Cerebellar nuclear complex (tissue), 1 donor: ENCODE measurements at regions not wholly inside any gene's neighbourhood (a gene's known extent, or its start where the extent isn't known, plus 50 kb on each side); places are given as distances from the start of the nearest gene placed in this dataset.
"Not testable (repeated sequence)": the region's sequence is repeated elsewhere in the genome, so short reads cannot be mapped to it uniquely, and the experiment has no call there.

Source experiments
- DNase-seq, 2 experiments: peaks; one replicate each; lab custom pipeline; 2025; lab: John Stamatoyannopoulos, UW

GRCh38 chr1:233790121-233790520 is 114.4 kb upstream of the SLC35F3 start:
- no peak for DNase-seq

GRCh38 chr1:233790662-233791371 is 113.7 kb upstream of the SLC35F3 start:
- DNase-seq: peak; percentile 67 to 89

GRCh38 chr1:233791372-233791703 is 113.1 kb upstream of the SLC35F3 start:
- DNase-seq: no peak

- no peak for DNase-seq
These were observed 112.8 kb upstream of the SLC35F3 start for GRCh38 chr1:233791721-233792120.

- DNase-seq: no peak
These were observed 109.6 kb upstream of the SLC35F3 start for GRCh38 chr1:233794863-233795262.

- DNase-seq: no peak
These were observed 108.2 kb upstream of the SLC35F3 start for GRCh38 chr1:233796146-233796783.

GRCh38 chr1:233802611-233803010 is 101.9 kb upstream of the SLC35F3 start:
- DNase-seq: no peak

GRCh38 chr1:233805786-233806185 is 98.7 kb upstream of the SLC35F3 start:
- no peak for DNase-seq

- no peak for DNase-seq
These were observed 89.1 kb upstream of the SLC35F3 start for GRCh38 chr1:233815357-233815756.

GRCh38 chr1:233815865-233816264 is 88.6 kb upstream of the SLC35F3 start:
- DNase-seq: no peak

- DNase-seq: no peak
These were observed 88.1 kb upstream of the SLC35F3 start for GRCh38 chr1:233816348-233816747.

GRCh38 chr1:233819042-233819441 is 85.4 kb upstream of the SLC35F3 start:
- no peak for DNase-seq

- not testable (repeated sequence) for DNase-seq
These were observed 80.3 kb upstream of the SLC35F3 start for GRCh38 chr1:233824179-233824578.

- not testable (repeated sequence) for DNase-seq
These were observed 76.5 kb upstream of the SLC35F3 start for GRCh38 chr1:233827937-233828336.

GRCh38 chr1:233828480-233828879 is 76.0 kb upstream of the SLC35F3 start:
- DNase-seq: no peak

GRCh38 chr1:233834609-233835008 is 69.9 kb upstream of the SLC35F3 start:
- no peak for DNase-seq

- DNase-seq: not testable (repeated sequence)
These were observed 66.3 kb upstream of the SLC35F3 start for GRCh38 chr1:233838207-233838606.

- DNase-seq: no peak
These were observed 60.8 kb upstream of the SLC35F3 start for GRCh38 chr1:233843525-233844204.

GRCh38 chr1:233844275-233844674 is 60.2 kb upstream of the SLC35F3 start:
- no peak for DNase-seq

GRCh38 chr1:233844692-233845091 is 59.8 kb upstream of the SLC35F3 start:
- no peak for DNase-seq
